ENCODE measurements at regions not wholly inside any gene's neighbourhood (a gene's known extent, or its start where the extent isn't known, plus 50 kb on each side); places are given as distances from the start of the nearest gene placed in this dataset.

DNA sequence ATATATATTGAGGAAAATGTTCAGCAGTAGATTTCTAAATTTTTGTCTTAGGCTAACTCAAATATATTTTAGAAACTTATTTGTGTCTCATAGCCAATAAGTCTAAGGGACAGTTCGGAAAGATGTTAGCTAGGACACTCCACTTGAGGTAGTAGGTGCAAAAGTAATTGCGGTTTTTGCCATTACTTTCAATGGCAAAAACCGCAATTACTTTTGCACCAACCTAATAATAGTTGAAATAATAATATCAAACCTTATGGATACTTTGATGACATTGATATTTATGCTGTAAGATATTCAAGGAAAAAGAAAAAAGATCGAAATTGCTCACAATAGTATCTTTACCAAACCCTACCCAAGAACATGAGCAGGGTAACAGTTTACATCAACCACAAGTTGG, 555.5 kb upstream of the ST8SIA4 start:
- Histone ChIP-seq H3K27ac (ENCODE audit: low read length) (no peak overlapping the region), H2AFZ (ENCODE audit: low read depth, low read length) (no peak overlapping the region), H3K4me2 (ENCODE audit: low read length) (no peak overlapping the region), H3K36me3 (ENCODE audit: insufficient read depth, low read length) (no peaks in the 10 kb centered on the region), H3K9me2 (ENCODE audit: insufficient read depth, low read length) (no peaks in the 10 kb centered on the region), H4K20me1 (ENCODE audit: insufficient read depth) (no peaks in the 10 kb centered on the region), H3K9me3 (ENCODE audit: low read length) (no peaks in the 10 kb centered on the region), H3F3A (ENCODE audit: insufficient read depth, low read length, poor library complexity, severe bottlenecking) (no peaks in the 10 kb centered on the region), H3K79me2 (replicated peaks; ENCODE audit: insufficient read depth, low read length) (no peaks in the 10 kb centered on the region), H3K27me3 (ENCODE audit: insufficient read depth, low read depth, low read length) (no peaks in the 10 kb centered on the region), H3K4me3 (ENCODE audit: low read length) (no peak overlapping the region), H3K9ac (ENCODE audit: low read length) (no peak overlapping the region)
- TF ChIP-seq TAF1 (IDR thresholded peaks at IDR 0.05; ENCODE audit: low read depth) = no peak
- TF ChIP-seq, protein P1, sequence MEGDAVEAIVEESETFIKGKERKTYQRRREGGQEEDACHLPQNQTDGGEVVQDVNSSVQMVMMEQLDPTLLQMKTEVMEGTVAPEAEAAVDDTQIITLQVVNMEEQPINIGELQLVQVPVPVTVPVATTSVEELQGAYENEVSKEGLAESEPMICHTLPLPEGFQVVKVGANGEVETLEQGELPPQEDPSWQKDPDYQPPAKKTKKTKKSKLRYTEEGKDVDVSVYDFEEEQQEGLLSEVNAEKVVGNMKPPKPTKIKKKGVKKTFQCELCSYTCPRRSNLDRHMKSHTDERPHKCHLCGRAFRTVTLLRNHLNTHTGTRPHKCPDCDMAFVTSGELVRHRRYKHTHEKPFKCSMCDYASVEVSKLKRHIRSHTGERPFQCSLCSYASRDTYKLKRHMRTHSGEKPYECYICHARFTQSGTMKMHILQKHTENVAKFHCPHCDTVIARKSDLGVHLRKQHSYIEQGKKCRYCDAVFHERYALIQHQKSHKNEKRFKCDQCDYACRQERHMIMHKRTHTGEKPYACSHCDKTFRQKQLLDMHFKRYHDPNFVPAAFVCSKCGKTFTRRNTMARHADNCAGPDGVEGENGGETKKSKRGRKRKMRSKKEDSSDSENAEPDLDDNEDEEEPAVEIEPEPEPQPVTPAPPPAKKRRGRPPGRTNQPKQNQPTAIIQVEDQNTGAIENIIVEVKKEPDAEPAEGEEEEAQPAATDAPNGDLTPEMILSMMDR (IDR thresholded peaks at IDR 0.05; ENCODE audit: poor library complexity, severe bottlenecking) = no peak
- no peak for TF ChIP-seq EZH2 (IDR thresholded peaks at IDR 0.05; ENCODE audit: borderline replicate concordance, insufficient read depth, low read length, poor library complexity, severe bottlenecking)
- no peak for TF ChIP-seq POLR2AphosphoS5 (IDR thresholded peaks at IDR 0.05)
- TF ChIP-seq SMC3 (conservative IDR thresholded peaks at IDR 0.05; ENCODE audit: poor library complexity) = no peak
- no peak for TF ChIP-seq MXI1 (conservative IDR thresholded peaks at IDR 0.05; ENCODE audit: poor library complexity, severe bottlenecking)
- TF ChIP-seq RAD21 (conservative IDR thresholded peaks at IDR 0.05) = no peak
- TF ChIP-seq, protein P2, sequence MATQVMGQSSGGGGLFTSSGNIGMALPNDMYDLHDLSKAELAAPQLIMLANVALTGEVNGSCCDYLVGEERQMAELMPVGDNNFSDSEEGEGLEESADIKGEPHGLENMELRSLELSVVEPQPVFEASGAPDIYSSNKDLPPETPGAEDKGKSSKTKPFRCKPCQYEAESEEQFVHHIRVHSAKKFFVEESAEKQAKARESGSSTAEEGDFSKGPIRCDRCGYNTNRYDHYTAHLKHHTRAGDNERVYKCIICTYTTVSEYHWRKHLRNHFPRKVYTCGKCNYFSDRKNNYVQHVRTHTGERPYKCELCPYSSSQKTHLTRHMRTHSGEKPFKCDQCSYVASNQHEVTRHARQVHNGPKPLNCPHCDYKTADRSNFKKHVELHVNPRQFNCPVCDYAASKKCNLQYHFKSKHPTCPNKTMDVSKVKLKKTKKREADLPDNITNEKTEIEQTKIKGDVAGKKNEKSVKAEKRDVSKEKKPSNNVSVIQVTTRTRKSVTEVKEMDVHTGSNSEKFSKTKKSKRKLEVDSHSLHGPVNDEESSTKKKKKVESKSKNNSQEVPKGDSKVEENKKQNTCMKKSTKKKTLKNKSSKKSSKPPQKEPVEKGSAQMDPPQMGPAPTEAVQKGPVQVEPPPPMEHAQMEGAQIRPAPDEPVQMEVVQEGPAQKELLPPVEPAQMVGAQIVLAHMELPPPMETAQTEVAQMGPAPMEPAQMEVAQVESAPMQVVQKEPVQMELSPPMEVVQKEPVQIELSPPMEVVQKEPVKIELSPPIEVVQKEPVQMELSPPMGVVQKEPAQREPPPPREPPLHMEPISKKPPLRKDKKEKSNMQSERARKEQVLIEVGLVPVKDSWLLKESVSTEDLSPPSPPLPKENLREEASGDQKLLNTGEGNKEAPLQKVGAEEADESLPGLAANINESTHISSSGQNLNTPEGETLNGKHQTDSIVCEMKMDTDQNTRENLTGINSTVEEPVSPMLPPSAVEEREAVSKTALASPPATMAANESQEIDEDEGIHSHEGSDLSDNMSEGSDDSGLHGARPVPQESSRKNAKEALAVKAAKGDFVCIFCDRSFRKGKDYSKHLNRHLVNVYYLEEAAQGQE (IDR thresholded peaks at IDR 0.05; ENCODE audit: borderline replicate concordance) = no peak
- TF ChIP-seq EP300 (conservative IDR thresholded peaks at IDR 0.05; ENCODE audit: poor library complexity, severe bottlenecking) = no peak

DNA sequence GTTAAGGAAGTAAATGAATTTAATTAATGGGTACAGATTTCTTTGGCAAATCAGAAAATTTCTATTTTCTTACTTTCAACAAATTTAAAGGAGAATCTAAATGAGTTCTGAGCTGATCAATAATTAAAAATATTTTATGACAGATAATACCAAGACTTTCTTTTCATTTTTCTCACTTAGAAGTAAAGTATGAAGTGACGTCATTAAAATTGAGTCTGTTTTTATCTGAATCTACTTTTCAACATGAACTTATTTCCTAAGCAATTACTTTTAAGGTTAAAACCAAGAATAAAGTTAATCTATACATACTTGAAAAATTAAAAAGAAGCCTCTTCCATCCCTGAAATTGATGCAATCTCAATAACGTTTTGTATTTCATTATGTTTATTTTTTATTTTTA, 552.8 kb upstream of the ST8SIA4 start:
- no peak overlapping the region for H3K27ac ChIP-seq (ENCODE audit: low read length)
- no peaks in the 10 kb centered on the region for H3K27me3 ChIP-seq (ENCODE audit: insufficient read depth, low read depth, low read length)
- no peak for TF ChIP-seq POLR2AphosphoS5 (IDR thresholded peaks at IDR 0.05)
- no peaks in the 10 kb centered on the region for H3K9me2 ChIP-seq (ENCODE audit: insufficient read depth, low read length)
- no peaks in the 10 kb centered on the region for H3K9me3 ChIP-seq (ENCODE audit: low read length)
- H3K79me2 ChIP-seq (replicated peaks; ENCODE audit: insufficient read depth, low read length) = no peaks in the 10 kb centered on the region
- H2AFZ ChIP-seq (ENCODE audit: low read depth, low read length) = no peak overlapping the region
- H4K20me1 ChIP-seq (ENCODE audit: insufficient read depth) = no peaks in the 10 kb centered on the region
- H3K36me3 ChIP-seq (ENCODE audit: insufficient read depth, low read length) = no peaks in the 10 kb centered on the region
- no peak overlapping the region for H3K9ac ChIP-seq (ENCODE audit: low read length)
- no peak overlapping the region for H3K4me3 ChIP-seq (ENCODE audit: low read length)
- H3F3A ChIP-seq (ENCODE audit: insufficient read depth, low read length, poor library complexity, severe bottlenecking) = no peaks in the 10 kb centered on the region
- H3K4me2 ChIP-seq (ENCODE audit: low read length) = no peak overlapping the region

DNA sequence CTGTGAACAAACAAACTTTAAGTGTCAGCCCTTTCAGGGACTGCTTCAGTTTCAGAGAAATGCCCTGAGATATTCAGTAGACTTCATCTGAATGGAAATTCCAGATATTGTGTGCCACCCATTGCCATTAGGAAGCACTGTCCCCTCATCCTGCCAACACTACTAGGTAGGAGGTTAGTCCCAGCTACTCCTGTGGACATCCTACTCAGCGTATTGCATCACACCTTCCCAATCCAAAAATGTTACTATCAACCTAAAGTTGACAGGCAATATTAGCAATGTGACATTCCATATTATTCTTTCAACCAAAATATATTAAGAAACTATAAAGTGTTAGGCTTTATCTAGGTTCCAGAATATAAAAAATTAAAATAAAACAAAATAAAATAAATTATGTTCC, 552.0 kb upstream of the ST8SIA4 start:
- Histone ChIP-seq H3K36me3 (ENCODE audit: insufficient read depth, low read length) (no peaks in the 10 kb centered on the region), H3K4me2 (ENCODE audit: low read length) (no peak overlapping the region), H3K27ac (ENCODE audit: low read length) (no peak overlapping the region), H3F3A (ENCODE audit: insufficient read depth, low read length, poor library complexity, severe bottlenecking) (no peaks in the 10 kb centered on the region), H2AFZ (ENCODE audit: low read depth, low read length) (no peak overlapping the region), H3K79me2 (replicated peaks; ENCODE audit: insufficient read depth, low read length) (no peaks in the 10 kb centered on the region), H4K20me1 (ENCODE audit: insufficient read depth) (no peaks in the 10 kb centered on the region), H3K27me3 (ENCODE audit: insufficient read depth, low read depth, low read length) (no peaks in the 10 kb centered on the region), H3K9me3 (ENCODE audit: low read length) (no peaks in the 10 kb centered on the region), H3K4me3 (ENCODE audit: low read length) (no peak overlapping the region), H3K9me2 (ENCODE audit: insufficient read depth, low read length) (no peaks in the 10 kb centered on the region), H3K9ac (ENCODE audit: low read length) (no peak overlapping the region)
- TF ChIP-seq TAF1 (IDR thresholded peaks at IDR 0.05; ENCODE audit: low read depth) = no peak
- no peak for TF ChIP-seq POLR2AphosphoS5 (IDR thresholded peaks at IDR 0.05)
- TF ChIP-seq EP300 (conservative IDR thresholded peaks at IDR 0.05; ENCODE audit: poor library complexity, severe bottlenecking) = no peak
- TF ChIP-seq EZH2 (IDR thresholded peaks at IDR 0.05; ENCODE audit: borderline replicate concordance, insufficient read depth, low read length, poor library complexity, severe bottlenecking) = no peak
- TF ChIP-seq, protein P1 (IDR thresholded peaks at IDR 0.05; ENCODE audit: poor library complexity, severe bottlenecking) = no peak
- no peak for TF ChIP-seq RAD21 (conservative IDR thresholded peaks at IDR 0.05)
- TF ChIP-seq, protein P2 (IDR thresholded peaks at IDR 0.05; ENCODE audit: borderline replicate concordance) = no peak
- TF ChIP-seq SMC3 (conservative IDR thresholded peaks at IDR 0.05; ENCODE audit: poor library complexity) = no peak
- no peak for TF ChIP-seq MXI1 (conservative IDR thresholded peaks at IDR 0.05; ENCODE audit: poor library complexity, severe bottlenecking)
